ENCODE measurements at regions not wholly inside any gene's neighbourhood (a gene's known extent, or its start where the extent isn't known, plus 50 kb on each side); places are given as distances from the start of the nearest gene placed in this dataset.
A peak's percentile ranks its signal among the peaks of the same experiment; 100 is the strongest.

DNA sequence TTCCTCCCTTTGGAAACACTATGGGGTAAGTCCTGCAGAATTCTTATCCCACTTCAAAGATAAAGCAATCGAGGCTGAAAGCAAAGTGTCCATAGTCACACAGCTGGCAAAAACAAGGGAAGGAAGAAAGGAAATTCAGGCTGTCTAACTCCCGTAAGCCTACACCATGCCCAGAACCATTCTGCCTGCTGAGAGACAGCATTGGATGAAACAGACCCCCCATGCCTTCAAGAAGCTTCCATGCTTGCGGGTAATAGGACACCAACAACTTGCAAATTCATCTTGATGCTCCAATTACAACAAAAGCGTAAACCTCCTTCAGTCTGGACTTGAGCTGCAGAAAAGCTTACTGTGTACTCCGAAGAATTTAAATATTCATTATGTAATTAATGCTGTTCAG, 181.1 kb upstream of the WWC1 start:
- H3K9me3 ChIP-seq (ENCODE audit: control insufficient read depth in 4 of 4, low read length in 3 of 4): no peaks in the 10 kb centered on the region
- DNase-seq (ENCODE audit: low spot score): no peak
- H3K36me3 ChIP-seq (ENCODE audit: control insufficient read depth in 4 of 4, insufficient read depth in 3 of 4, low read depth in 1 of 4, low read length in 3 of 4): no peaks in the 10 kb centered on the region
- WGBS: 76% methylated on average over 5 of the region's 5 CpGs
- no peak overlapping the region for H3K4me3 ChIP-seq (ENCODE audit: low read depth in 1 of 3, low read length in 3 of 3)
- H3K4me1 ChIP-seq (ENCODE audit: control insufficient read depth in 4 of 4, insufficient read depth in 4 of 4, low read length in 3 of 4): no peaks in the 10 kb centered on the region
- H3K27ac ChIP-seq (ENCODE audit: low read depth in 1 of 2, low read length in 2 of 2): no peak overlapping the region
- H3K9ac ChIP-seq (ENCODE audit: low read depth in 1 of 2, low read length in 2 of 2): no peak overlapping the region
- peaks cover 0 to 2% (median 0%) of the 10 kb centered on the region in 4 donors for H3K27me3 ChIP-seq (ENCODE audit: control insufficient read depth in 4 of 4, insufficient read depth in 4 of 4, low read length in 3 of 4)
- TF ChIP-seq MAX (IDR thresholded peaks at IDR 0.05) (no peak), ZBTB33 (IDR thresholded peaks at IDR 0.05) (no peak), YY1 (IDR thresholded peaks at IDR 0.05) (no peak), GABPA (IDR thresholded peaks at IDR 0.05 in 1 of 2, conservative IDR thresholded peaks at IDR 0.05 in 1 of 2) (no peak), RXRA (IDR thresholded peaks at IDR 0.05) (no peak), NR2F2 (IDR thresholded peaks at IDR 0.05) (no peak), SP1 (IDR thresholded peaks at IDR 0.05) (no peak), HNF4G (IDR thresholded peaks at IDR 0.05) (no peak), HNF4A (conservative IDR thresholded peaks at IDR 0.05) (no peak), FOXA1 (IDR thresholded peaks at IDR 0.05) (no peak), EGR1 (IDR thresholded peaks at IDR 0.05; ENCODE audit: low read depth in 2 of 2) (no peak), TAF1 (conservative IDR thresholded peaks at IDR 0.05) (no peak), CTCF (IDR thresholded peaks at IDR 0.05; ENCODE audit: low read depth, low read length, missing input control) (no peak), FOXA2 (IDR thresholded peaks at IDR 0.05) (no peak), RAD21 (IDR thresholded peaks at IDR 0.05) (no peak), JUND (IDR thresholded peaks at IDR 0.05) (no peak)
- TF ChIP-seq, protein P1, sequence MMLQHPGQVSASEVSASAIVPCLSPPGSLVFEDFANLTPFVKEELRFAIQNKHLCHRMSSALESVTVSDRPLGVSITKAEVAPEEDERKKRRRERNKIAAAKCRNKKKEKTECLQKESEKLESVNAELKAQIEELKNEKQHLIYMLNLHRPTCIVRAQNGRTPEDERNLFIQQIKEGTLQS (IDR thresholded peaks at IDR 0.05): no peak

- DNase-seq (ENCODE audit: low spot score): no peak
- Histone ChIP-seq H3K36me3 (ENCODE audit: control insufficient read depth in 4 of 4, insufficient read depth in 3 of 4, low read depth in 1 of 4, low read length in 3 of 4) (no peaks in the 10 kb centered on the region), H3K4me3 (ENCODE audit: low read depth in 1 of 3, low read length in 3 of 3) (no peak overlapping the region), H3K4me1 (ENCODE audit: control insufficient read depth in 4 of 4, insufficient read depth in 4 of 4, low read length in 3 of 4) (no peaks in the 10 kb centered on the region), H3K27ac (ENCODE audit: low read depth in 1 of 2, low read length in 2 of 2) (no peak overlapping the region), H3K9me3 (ENCODE audit: control insufficient read depth in 4 of 4, low read length in 3 of 4) (no peaks in the 10 kb centered on the region), H3K9ac (ENCODE audit: low read depth in 1 of 2, low read length in 2 of 2) (no peak overlapping the region), H3K27me3 (ENCODE audit: control insufficient read depth in 4 of 4, insufficient read depth in 4 of 4, low read length in 3 of 4) (peaks cover 0 to 2% (median 0%) of the 10 kb centered on the region in 4 donors)
- TF ChIP-seq NR2F2 (IDR thresholded peaks at IDR 0.05) (no peak), HNF4A (conservative IDR thresholded peaks at IDR 0.05) (peak in 1 of 2 donors; percentile 12)
- WGBS: 53% methylated on average over 14 of the region's 14 CpGs
These were observed 180.3 kb upstream of the WWC1 start for GRCh38 chr5:168110870-168111832.

Measured in liver (tissue), 8 donors.